ENCODE measurements at regions not wholly inside any gene's neighbourhood (a gene's known extent, or its start where the extent isn't known, plus 50 kb on each side); places are given as distances from the start of the nearest gene placed in this dataset.

DNA sequence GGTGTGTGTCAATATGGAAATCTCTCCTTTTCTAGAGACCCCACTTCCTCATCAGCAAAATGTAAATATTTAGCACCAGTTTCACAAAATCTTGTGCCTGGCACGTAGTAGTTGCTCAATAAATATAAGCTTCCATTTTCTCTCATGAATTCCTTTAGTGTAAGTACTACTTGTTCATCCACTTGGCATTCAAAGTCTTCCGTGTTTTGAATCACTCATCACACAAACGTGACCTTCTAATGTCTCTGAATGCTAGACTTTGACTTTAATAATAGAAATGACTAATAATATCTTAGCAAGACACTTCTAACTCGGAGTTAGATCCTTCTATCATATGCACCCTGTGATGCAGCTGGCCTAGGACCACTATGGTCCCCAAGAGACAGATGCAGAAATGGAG is 168.7 kb upstream of the ZNF32 start:
- no peak overlapping the region for H2BK5ac ChIP-seq (ENCODE audit: low read length)
- DNase-seq (ENCODE audit: low spot score): no peak
- no peak overlapping the region for H3K23ac ChIP-seq (ENCODE audit: low read depth, low read length, poor library complexity)
- no peak overlapping the region for H3K14ac ChIP-seq (ENCODE audit: low read length)
- H2BK15ac ChIP-seq (ENCODE audit: low read length): no peak overlapping the region
- H3K4me3 ChIP-seq (ENCODE audit: low read length in 2 of 2): no peak overlapping the region
- H3K27ac ChIP-seq (replicated peaks; ENCODE audit: low read length): no peak overlapping the region
- H3K4me2 ChIP-seq (ENCODE audit: insufficient read depth, low read length, poor library complexity, severe bottlenecking): no peak overlapping the region
- H3K36me3 ChIP-seq (replicated peaks in 1 of 2; ENCODE audit: control insufficient read depth in 2 of 2, insufficient read depth in 2 of 2, low read length in 2 of 2): no peaks in the 10 kb centered on the region
- no peak overlapping the region for H2BK12ac ChIP-seq (ENCODE audit: low read length)
- H3K4me1 ChIP-seq (ENCODE audit: control insufficient read depth in 2 of 2, insufficient read depth in 1 of 2, low read depth in 1 of 2, low read length in 2 of 2): peaks cover 0 to 5% of the 10 kb centered on the region in 2 donors
- H3K79me1 ChIP-seq (ENCODE audit: low read depth, low read length): peaks cover 2% of the 10 kb centered on the region
- H4K91ac ChIP-seq (ENCODE audit: low read depth, low read length, poor library complexity): no peak overlapping the region
- no peak overlapping the region for H2AFZ ChIP-seq (ENCODE audit: low read length)
- no peaks in the 10 kb centered on the region for H3K27me3 ChIP-seq (ENCODE audit: control insufficient read depth in 3 of 3, insufficient read depth in 3 of 3, low read depth in 1 of 3, low read length in 3 of 3)
- no CpG with 5 or more reads among the region's 4 CpGs for WGBS, 2 donors (ENCODE audit: extremely low coverage in 2 of 2, insufficient read length in 2 of 2, insufficient replicate concordance in 1 of 2)
- no peak overlapping the region for H2BK120ac ChIP-seq (ENCODE audit: low read depth, low read length)
- no peak overlapping the region for H3K4ac ChIP-seq (ENCODE audit: low read length)
- no peak overlapping the region for H4K8ac ChIP-seq (ENCODE audit: low read depth, low read length)
- H2AK5ac ChIP-seq (ENCODE audit: low read depth, low read length): no peak overlapping the region
- H3K9me3 ChIP-seq (replicated peaks in 1 of 2; ENCODE audit: control insufficient read depth in 2 of 2, insufficient read depth in 1 of 2, low read depth in 1 of 2, low read length in 2 of 2): no peaks in the 10 kb centered on the region
- no peak overlapping the region for H3K18ac ChIP-seq (ENCODE audit: low read length)
- H3K9ac ChIP-seq (ENCODE audit: low read depth, low read length, poor library complexity): no peak overlapping the region

DNA sequence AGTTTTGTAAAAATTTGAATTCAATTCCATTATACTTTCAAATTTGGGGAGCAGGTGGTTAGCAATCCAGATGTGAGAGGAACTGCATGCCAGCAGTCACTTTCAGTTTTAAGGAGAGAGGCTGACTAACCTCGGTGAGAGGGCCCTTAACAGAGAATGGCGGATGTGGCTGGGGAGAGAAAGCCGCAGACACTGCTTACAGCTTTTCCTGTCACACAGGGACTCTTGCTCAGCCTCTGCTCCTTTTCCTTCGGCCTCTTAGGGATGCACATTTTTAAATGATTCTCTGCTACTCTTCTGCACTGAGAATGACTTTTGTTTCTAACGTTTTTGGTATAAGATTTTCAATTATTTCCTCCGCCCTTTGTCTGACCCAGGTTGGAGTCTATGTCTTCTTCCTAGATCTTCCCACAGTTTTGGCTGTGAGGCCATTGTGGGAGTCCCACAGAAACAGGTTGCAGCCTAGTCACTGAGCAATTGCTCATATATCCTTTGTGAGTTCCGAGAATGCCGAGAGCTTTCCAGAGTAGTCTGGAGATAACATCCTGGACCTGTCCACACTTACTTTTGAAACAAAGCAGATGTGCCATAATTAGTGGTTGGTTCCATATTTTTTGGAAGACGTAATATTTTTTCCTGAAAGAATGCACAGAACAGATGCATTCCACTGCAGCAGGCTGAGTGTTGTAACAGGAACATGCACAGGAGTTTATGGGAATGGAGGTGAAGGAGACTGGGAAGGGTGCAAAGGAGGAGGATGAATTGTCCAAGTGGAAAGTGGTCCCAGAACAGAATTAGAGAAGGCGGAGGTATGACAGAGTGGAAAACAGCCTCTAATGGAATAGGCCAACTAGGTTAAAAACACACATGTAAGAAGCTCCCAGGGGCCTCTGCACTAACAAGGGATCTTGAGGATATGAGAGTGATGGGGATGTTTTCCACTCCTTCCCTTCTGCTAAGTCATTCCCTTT is 168.0 kb upstream of the ZNF32 start:
- H3K27me3 ChIP-seq (ENCODE audit: control insufficient read depth in 3 of 3, insufficient read depth in 3 of 3, low read depth in 1 of 3, low read length in 3 of 3): no peaks in the 10 kb centered on the region
- H3K14ac ChIP-seq (ENCODE audit: low read length): no peak overlapping the region
- no peak overlapping the region for H3K4me3 ChIP-seq (ENCODE audit: low read length in 2 of 2)
- H3K4me2 ChIP-seq (ENCODE audit: insufficient read depth, low read length, poor library complexity, severe bottlenecking): no peak overlapping the region
- no peak overlapping the region for H2BK5ac ChIP-seq (ENCODE audit: low read length)
- no peak for DNase-seq (ENCODE audit: low spot score)
- H2BK15ac ChIP-seq (ENCODE audit: low read length): no peak overlapping the region
- peaks cover 2% of the 10 kb centered on the region for H3K79me1 ChIP-seq (ENCODE audit: low read depth, low read length)
- H2AFZ ChIP-seq (ENCODE audit: low read length): no peak overlapping the region
- H3K4me1 ChIP-seq (ENCODE audit: control insufficient read depth in 2 of 2, insufficient read depth in 1 of 2, low read depth in 1 of 2, low read length in 2 of 2): peaks cover 0 to 5% of the 10 kb centered on the region in 2 donors
- H3K9ac ChIP-seq (ENCODE audit: low read depth, low read length, poor library complexity): no peak overlapping the region
- H2BK120ac ChIP-seq (ENCODE audit: low read depth, low read length): no peak overlapping the region
- H3K9me3 ChIP-seq (replicated peaks in 1 of 2; ENCODE audit: control insufficient read depth in 2 of 2, insufficient read depth in 1 of 2, low read depth in 1 of 2, low read length in 2 of 2): no peaks in the 10 kb centered on the region
- H3K27ac ChIP-seq (replicated peaks; ENCODE audit: low read length): no peak overlapping the region
- no peak overlapping the region for H4K8ac ChIP-seq (ENCODE audit: low read depth, low read length)
- H2AK5ac ChIP-seq (ENCODE audit: low read depth, low read length): no peak overlapping the region
- H3K36me3 ChIP-seq (replicated peaks in 1 of 2; ENCODE audit: control insufficient read depth in 2 of 2, insufficient read depth in 2 of 2, low read length in 2 of 2): no peaks in the 10 kb centered on the region
- H3K4ac ChIP-seq (ENCODE audit: low read length): no peak overlapping the region
- WGBS, 2 donors (ENCODE audit: extremely low coverage in 2 of 2, insufficient read length in 2 of 2, insufficient replicate concordance in 1 of 2): no CpG with 5 or more reads among the region's 10 CpGs
- H3K18ac ChIP-seq (ENCODE audit: low read length): no peak overlapping the region
- H3K23ac ChIP-seq (ENCODE audit: low read depth, low read length, poor library complexity): no peak overlapping the region
- H4K91ac ChIP-seq (ENCODE audit: low read depth, low read length, poor library complexity): no peak overlapping the region
- no peak overlapping the region for H2BK12ac ChIP-seq (ENCODE audit: low read length)

DNA sequence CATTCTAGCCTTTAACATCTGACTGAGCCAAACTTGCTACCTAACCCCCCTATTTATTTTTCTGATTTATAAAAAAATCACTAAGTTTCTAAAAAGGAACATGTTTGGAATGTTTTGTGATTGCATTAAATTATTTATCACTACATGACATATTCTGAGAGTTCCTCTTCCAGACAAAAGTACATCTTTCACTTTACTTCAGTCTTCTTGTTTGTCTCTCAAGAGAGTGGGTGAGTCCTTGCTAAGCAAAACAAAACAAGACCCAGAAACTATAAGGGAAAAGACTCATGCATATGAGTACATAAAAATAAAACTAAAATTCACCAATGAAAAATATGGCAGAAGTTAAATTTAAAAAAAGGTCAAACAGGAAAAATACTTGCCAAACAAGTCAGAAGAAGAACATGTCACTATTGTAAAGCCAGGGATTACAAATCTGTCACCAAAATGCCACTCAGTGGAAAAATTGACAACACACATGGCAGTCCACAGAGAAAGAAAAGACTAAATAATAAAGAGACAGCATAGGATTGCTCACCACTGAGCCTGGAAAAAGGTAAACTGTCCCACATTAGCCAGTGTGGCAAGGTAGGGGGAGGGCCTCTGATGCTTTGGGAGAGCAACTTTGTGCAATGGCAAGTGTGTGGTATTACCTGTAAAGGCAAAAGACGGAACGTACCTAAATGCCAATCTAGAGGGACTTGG is 166.7 kb upstream of the ZNF32 start:
- peaks cover 0 to 3% of the 10 kb centered on the region in 2 donors for H3K4me1 ChIP-seq (ENCODE audit: control insufficient read depth in 2 of 2, insufficient read depth in 1 of 2, low read depth in 1 of 2, low read length in 2 of 2)
- H4K91ac ChIP-seq (ENCODE audit: low read depth, low read length, poor library complexity): no peak overlapping the region
- no peak overlapping the region for H2BK12ac ChIP-seq (ENCODE audit: low read length)
- no peak overlapping the region for H2AFZ ChIP-seq (ENCODE audit: low read length)
- WGBS, 2 donors (ENCODE audit: extremely low coverage in 2 of 2, insufficient read length in 2 of 2, insufficient replicate concordance in 1 of 2): no CpG with 5 or more reads among the region's 2 CpGs
- H3K18ac ChIP-seq (ENCODE audit: low read length): no peak overlapping the region
- H3K23ac ChIP-seq (ENCODE audit: low read depth, low read length, poor library complexity): no peak overlapping the region
- H3K4me3 ChIP-seq (ENCODE audit: low read length in 2 of 2): no peak overlapping the region
- no peak overlapping the region for H4K8ac ChIP-seq (ENCODE audit: low read depth, low read length)
- H3K4me2 ChIP-seq (ENCODE audit: insufficient read depth, low read length, poor library complexity, severe bottlenecking): no peak overlapping the region
- H3K9me3 ChIP-seq (replicated peaks in 1 of 2; ENCODE audit: control insufficient read depth in 2 of 2, insufficient read depth in 1 of 2, low read depth in 1 of 2, low read length in 2 of 2): no peaks in the 10 kb centered on the region
- H2BK5ac ChIP-seq (ENCODE audit: low read length): no peak overlapping the region
- no peak overlapping the region for H2BK15ac ChIP-seq (ENCODE audit: low read length)
- H3K9ac ChIP-seq (ENCODE audit: low read depth, low read length, poor library complexity): no peak overlapping the region
- no peak overlapping the region for H3K27ac ChIP-seq (replicated peaks; ENCODE audit: low read length)
- no peak overlapping the region for H3K14ac ChIP-seq (ENCODE audit: low read length)
- no peak overlapping the region for H2BK120ac ChIP-seq (ENCODE audit: low read depth, low read length)
- H2AK5ac ChIP-seq (ENCODE audit: low read depth, low read length): no peak overlapping the region
- H3K4ac ChIP-seq (ENCODE audit: low read length): no peak overlapping the region
- DNase-seq (ENCODE audit: low spot score): no peak
- H3K36me3 ChIP-seq (replicated peaks in 1 of 2; ENCODE audit: control insufficient read depth in 2 of 2, insufficient read depth in 2 of 2, low read length in 2 of 2): no peaks in the 10 kb centered on the region
- no peaks in the 10 kb centered on the region for H3K27me3 ChIP-seq (ENCODE audit: control insufficient read depth in 3 of 3, insufficient read depth in 3 of 3, low read depth in 1 of 3, low read length in 3 of 3)
- H3K79me1 ChIP-seq (ENCODE audit: low read depth, low read length): peaks cover 2% of the 10 kb centered on the region

DNA sequence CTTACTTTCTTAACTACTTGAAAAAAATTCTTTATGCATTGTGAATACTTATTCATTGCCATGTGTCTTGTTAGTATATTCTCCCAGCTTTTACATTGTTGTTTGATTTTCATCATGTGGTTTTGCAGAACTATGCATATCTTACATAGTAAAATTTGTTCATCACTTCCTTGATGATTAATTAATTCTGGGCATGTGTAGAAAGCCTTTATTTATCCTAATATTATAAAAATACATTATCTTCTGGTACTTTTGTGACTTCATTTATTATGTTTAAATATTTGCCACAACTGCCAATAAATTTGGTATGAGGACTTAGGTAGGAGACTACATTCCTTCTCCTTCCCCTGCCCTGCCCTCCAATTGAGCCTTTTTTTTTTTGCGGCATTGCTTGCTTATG is 166.0 kb upstream of the ZNF32 start:
- Histone ChIP-seq H3K36me3 (replicated peaks in 1 of 2; ENCODE audit: control insufficient read depth in 2 of 2, insufficient read depth in 2 of 2, low read length in 2 of 2) (no peaks in the 10 kb centered on the region), H3K27me3 (ENCODE audit: control insufficient read depth in 3 of 3, insufficient read depth in 3 of 3, low read depth in 1 of 3, low read length in 3 of 3) (no peaks in the 10 kb centered on the region), H3K9ac (ENCODE audit: low read depth, low read length, poor library complexity) (no peak overlapping the region), H4K8ac (ENCODE audit: low read depth, low read length) (no peak overlapping the region), H3K9me3 (replicated peaks in 1 of 2; ENCODE audit: control insufficient read depth in 2 of 2, insufficient read depth in 1 of 2, low read depth in 1 of 2, low read length in 2 of 2) (no peaks in the 10 kb centered on the region), H2BK15ac (ENCODE audit: low read length) (no peak overlapping the region), H3K27ac (replicated peaks; ENCODE audit: low read length) (no peak overlapping the region), H2BK120ac (ENCODE audit: low read depth, low read length) (no peak overlapping the region), H3K4me1 (ENCODE audit: control insufficient read depth in 2 of 2, insufficient read depth in 1 of 2, low read depth in 1 of 2, low read length in 2 of 2) (peaks cover 0 to 3% of the 10 kb centered on the region in 2 donors), H3K4ac (ENCODE audit: low read length) (no peak overlapping the region), H3K79me1 (ENCODE audit: low read depth, low read length) (peaks cover 2% of the 10 kb centered on the region), H3K4me2 (ENCODE audit: insufficient read depth, low read length, poor library complexity, severe bottlenecking) (no peak overlapping the region), H2AK5ac (ENCODE audit: low read depth, low read length) (no peak overlapping the region), H2AFZ (ENCODE audit: low read length) (no peak overlapping the region), H2BK12ac (ENCODE audit: low read length) (no peak overlapping the region), H3K4me3 (ENCODE audit: low read length in 2 of 2) (no peak overlapping the region), H4K91ac (ENCODE audit: low read depth, low read length, poor library complexity) (no peak overlapping the region), H3K23ac (ENCODE audit: low read depth, low read length, poor library complexity) (no peak overlapping the region), H3K18ac (ENCODE audit: low read length) (no peak overlapping the region), H3K14ac (ENCODE audit: low read length) (no peak overlapping the region), H2BK5ac (ENCODE audit: low read length) (no peak overlapping the region)
- no peak for DNase-seq (ENCODE audit: low spot score)
- no CpG with 5 or more reads among the region's 1 CpG for WGBS, 2 donors (ENCODE audit: extremely low coverage in 2 of 2, insufficient read length in 2 of 2, insufficient replicate concordance in 1 of 2)
